GM18498 (cell line): ENCODE measurements at regions not wholly inside any gene's neighbourhood (a gene's known extent, or its start where the extent isn't known, plus 50 kb on each side); places are given as distances from the start of the nearest gene placed in this dataset.
"Not testable (repeated sequence)": the region's sequence is repeated elsewhere in the genome, so short reads cannot be mapped to it uniquely, and the experiment has no call there.

Experiments used
- ATAC-seq: cut with Tn5 transposase; IDR thresholded peaks from one replicate; pipeline ENCODE4 v1.9.1; 2021; ENCODE audit warnings: mild to moderate bottlenecking, moderate library complexity; ENCODE audit not compliant: unreplicated experiment

- ATAC-seq: no peak
These were observed 1759.6 kb downstream of the C4orf33 start for GRCh38 chr4:130855533-130855932.

- ATAC-seq: no peak
These were observed 1764.0 kb downstream of the C4orf33 start for GRCh38 chr4:130859991-130860390.

- no peak for ATAC-seq
These were observed 1801.0 kb downstream of the C4orf33 start for GRCh38 chr4:130896920-130897319.

DNA sequence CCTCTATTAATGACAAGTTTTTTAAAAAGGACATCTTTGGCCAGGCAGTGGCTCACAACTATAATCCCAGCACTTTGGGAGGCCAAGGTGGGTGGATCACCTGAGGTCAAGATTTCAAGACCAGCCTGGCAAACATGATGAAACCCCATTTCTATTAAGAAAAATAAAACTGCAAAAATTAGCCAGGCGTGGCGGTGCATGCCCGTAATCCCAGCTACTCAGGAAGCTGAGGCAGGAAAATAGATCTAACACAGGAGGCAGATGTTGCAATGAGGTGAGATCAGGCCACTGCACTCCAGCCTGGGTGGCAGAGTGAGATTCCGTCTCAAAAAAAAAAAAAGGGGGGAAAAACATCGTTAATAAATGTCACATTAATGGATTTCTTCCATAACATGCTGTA is 1805.4 kb downstream of the C4orf33 start:
- no peak for ATAC-seq

- ATAC-seq: no peak
These were observed 1827.0 kb downstream of the C4orf33 start for GRCh38 chr4:130922955-130923354.

GRCh38 chr4:130955520-130955919 is 1859.6 kb downstream of the C4orf33 start:
- no peak for ATAC-seq

- no peak for ATAC-seq
These were observed 1889.4 kb downstream of the C4orf33 start for GRCh38 chr4:130985371-130985770.

DNA sequence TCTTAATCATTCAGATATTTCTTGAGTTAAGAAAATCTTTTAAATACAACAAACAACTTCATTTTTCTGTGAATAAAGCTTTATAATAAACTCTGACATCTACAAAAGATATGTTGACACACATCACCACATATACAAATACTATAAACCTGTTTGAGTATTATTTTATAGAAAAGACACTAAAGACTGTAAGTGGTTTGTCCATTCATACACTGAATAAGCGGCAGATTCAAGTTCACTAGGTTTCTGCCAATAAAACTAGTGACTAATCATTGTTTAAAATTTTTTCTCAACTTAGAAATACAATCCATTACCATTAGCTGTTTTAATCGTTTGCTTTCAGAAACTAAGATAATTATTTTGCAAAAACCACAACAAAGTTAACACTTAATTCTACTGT is 1900.0 kb downstream of the C4orf33 start:
- ATAC-seq: no peak

- ATAC-seq: no peak
These were observed 1905.4 kb downstream of the C4orf33 start for GRCh38 chr4:131001371-131001770.

DNA sequence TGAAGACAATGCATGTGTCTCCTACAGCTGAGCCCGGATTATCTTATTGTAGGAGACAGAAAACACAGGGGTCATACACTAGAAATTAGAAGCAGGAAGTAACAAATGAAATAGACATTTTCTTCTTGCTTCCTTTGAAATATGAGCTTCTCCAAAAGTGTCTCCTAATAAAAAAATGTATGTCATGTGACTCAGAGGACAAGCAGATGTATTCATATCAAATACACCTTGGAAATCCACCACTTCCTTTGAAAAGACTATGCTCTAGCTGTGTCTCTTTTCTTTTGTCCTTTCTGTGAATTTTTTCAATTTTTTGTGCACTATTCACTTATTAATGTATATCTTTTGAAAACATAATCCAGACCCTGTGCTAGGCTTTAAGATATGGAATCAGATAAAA is 1906.2 kb downstream of the C4orf33 start:
- no peak for ATAC-seq

DNA sequence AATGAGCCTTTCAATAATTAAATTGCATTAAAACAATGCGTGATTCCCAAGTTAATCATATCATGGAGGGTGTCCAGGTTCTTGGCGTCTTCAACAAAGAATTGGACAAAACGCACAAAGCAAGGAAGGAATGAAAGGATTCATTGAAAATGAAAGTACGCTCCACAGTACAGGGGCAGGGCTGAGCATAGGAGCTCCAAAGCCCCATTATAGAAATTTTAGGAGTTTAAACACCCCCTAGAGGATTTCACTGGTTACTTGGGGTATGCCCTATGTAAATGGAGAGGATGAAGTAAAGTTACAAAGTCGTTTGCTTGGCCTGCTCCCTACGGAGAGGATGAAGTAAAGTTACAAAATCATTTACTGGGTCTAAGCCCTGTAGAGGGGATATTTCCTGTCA is 1910.4 kb downstream of the C4orf33 start:
- ATAC-seq: no peak

- not testable (repeated sequence) for ATAC-seq
These were observed 1916.0 kb downstream of the C4orf33 start for GRCh38 chr4:131011961-131012360.

GRCh38 chr4:131013226-131013625 is 1917.3 kb downstream of the C4orf33 start:
- ATAC-seq: no peak

DNA sequence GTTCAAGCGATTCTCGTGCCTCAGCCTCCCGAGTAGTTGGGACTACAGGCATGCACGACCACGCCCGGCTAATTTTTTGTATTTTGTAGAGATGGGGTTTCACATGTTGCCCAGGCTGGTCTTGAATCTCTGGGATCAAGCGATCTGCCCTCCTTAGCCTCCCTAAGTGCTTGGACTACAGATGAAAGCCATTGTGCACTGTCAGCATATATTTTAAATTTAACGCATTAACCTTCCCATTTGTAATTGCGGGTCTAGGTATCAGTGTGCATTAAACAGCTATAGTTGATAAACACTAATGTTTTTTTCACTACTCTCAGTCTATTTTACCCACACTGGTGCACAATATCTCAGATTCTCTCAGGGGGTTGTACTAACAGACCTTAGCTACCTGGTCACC is 1930.8 kb downstream of the C4orf33 start:
- no peak for ATAC-seq

DNA sequence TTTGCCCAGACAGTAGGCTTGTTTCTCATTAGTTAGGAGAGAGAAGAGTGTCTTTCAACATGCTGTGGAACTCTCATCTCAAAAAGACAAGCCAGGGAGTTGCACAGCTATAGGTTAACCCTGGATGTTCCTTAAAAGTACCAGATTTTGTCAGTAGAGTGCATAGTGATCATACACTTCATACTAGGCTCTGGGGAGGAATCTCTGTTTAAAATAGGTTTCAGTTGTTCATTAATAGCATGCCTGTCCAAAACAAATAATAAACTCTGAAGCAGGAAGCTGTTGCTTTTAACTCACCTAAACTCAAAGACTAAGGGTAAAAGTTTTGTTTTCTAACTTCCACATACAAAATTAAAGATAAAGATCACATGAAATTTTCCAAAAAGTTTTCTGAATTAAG is 1948.4 kb downstream of the C4orf33 start:
- ATAC-seq: no peak

DNA sequence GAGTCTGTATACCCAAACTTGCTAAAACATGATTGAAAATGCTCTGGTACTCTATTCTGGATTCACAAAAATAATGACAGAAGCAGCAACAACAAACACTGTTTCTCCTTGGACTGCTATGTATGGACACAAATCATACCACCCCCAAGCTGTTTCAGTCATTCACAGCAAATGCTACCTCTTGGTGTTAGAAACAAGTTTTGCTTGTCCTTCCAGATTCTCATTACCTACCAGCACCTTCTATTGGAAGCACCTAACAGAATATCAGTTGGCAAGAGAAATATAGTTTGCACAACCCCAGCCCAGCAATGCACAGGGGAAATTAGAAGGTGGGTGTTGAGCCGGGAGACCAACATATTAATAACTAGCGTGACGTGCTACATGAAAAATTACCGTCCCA is 1950.9 kb downstream of the C4orf33 start:
- ATAC-seq: no peak

DNA sequence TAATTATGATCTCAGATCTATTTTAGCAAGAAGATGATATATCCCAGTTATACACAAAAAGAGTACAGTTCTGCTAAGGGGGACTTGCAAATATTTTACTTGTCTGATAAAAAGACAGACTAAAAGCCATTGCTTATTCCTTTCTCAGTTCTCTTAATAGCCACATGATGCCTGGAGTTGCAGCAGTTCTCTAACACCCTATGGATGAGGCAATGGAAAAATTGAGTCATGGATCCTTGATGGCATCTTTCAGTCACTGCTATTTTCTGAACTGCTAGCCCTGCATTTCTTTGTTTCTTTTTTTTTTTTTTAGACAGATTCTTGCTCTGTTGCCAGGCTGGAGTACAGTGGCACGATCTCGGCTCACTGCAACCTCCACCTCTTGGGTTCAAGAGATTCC is 1956.7 kb downstream of the C4orf33 start:
- ATAC-seq: no peak

DNA sequence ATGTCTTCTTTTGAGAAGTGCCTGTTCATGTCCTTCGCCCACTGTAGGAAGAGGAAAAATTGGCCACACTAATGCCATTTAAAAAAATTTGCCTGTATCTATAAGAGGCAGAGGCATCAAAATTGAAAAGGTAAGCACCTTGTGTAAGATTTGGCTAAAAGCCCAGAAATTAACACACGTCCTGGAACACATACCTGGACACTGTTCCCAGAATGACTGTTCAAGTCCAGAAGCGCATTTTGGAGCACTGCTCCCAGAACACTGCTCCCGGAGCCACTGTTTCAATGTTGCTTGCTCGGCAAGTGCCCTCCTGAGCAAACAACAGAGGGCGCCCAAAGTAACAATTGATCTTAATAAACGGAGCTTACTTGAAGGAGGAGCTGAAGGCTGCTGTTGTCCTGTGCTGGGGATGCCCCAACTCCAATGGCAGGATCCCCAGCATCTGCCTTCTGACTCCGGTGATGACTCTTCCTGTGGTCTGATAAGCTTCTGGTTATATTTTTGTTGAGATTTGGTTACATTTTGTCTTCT is 1958.6 kb downstream of the C4orf33 start:
- ATAC-seq: no peak

DNA sequence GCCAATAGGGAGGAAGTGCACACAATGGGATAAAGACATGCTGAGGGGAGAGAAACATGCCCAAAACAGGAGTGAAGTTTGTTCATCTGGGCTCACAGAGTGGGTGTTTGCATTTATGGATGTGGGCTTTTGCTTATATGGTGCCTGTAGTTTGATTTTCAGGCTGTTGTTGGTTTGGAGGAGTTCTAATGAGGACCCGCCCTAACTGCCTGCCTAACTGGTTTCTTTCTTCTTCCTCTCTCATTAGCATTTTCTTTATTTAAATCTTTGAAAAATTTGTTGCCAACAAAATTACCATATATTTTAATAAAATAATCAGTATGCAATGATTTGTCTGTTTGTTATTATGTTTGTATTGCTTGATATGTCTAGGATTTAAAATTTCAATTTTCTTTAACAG is 1965.8 kb downstream of the C4orf33 start:
- no peak for ATAC-seq

GRCh38 chr4:131063878-131064277 is 1967.9 kb downstream of the C4orf33 start:
- ATAC-seq: no peak

GRCh38 chr4:131081069-131081468 is 1985.1 kb downstream of the C4orf33 start:
- ATAC-seq: no peak

DNA sequence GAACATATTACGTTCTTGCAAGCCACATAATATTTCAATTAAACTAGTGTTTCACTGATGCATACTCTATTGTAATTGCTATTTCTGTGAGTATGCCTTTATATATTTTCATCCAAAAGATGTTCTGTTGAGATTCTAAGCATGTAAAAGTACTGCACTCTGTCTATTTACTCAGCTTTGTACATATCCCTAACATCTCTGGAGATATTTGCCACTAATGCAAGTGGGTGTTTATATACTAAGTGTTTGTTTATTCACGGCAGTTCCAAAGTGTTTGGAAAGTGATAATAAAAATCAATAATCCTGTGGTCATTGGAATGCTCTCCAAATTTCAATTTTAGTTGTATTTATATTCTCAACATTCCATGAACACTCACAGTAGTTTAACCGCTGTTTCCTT is 1989.0 kb downstream of the C4orf33 start:
- ATAC-seq: no peak

- no peak for ATAC-seq
These were observed 1995.9 kb downstream of the C4orf33 start for GRCh38 chr4:131091896-131092295.

- no peak for ATAC-seq
These were observed 1997.4 kb downstream of the C4orf33 start for GRCh38 chr4:131093303-131093702.
